WTC11 (cell line): ENCODE measurements at regions not wholly inside any gene's neighbourhood (a gene's known extent, or its start where the extent isn't known, plus 50 kb on each side); places are given as distances from the start of the nearest gene placed in this dataset.

Experiments
- ATAC-seq: fragments of 200-7000 bp; cut with Tn5 transposase; 2 replicates; pipeline ENCODE4 v1.10.0; 2021; ENCODE audit warnings: mild to moderate bottlenecking, moderate library complexity
- CTCF ChIA-PET: fragments of 300-600 bp; sonication (Branson Sonifier 250); formaldehyde crosslinking; loops from one replicate; lab custom pipeline; 2021; ENCODE audit warnings: antibody characterized with exemption; lab: Charles Lee
- POLR2A ChIA-PET: fragments of 350-600 bp; sonication (Branson Sonifier 250); formaldehyde crosslinking; loops from one replicate; lab custom pipeline; 2021; ENCODE audit warnings: antibody characterized with exemption; lab: Charles Lee
- DNase-seq: peaks from one replicate; pipeline ENCODE4 v3.0.0; 2021; ENCODE audit warnings: low spot score
- H3K27ac Mint-ChIP-seq: 2 replicates; pipeline ENCODE4 v1.8.0; 2021; ENCODE audit warnings: mixed read lengths
- H3K27me3 Mint-ChIP-seq: 2 replicates; pipeline ENCODE4 v1.8.0; 2021; ENCODE audit warnings: low read depth, mild to moderate bottlenecking, moderate library complexity, mixed read lengths
- H3K36me3 Mint-ChIP-seq: 2 replicates; pipeline ENCODE4 v1.8.0; 2021; ENCODE audit warnings: mixed read lengths
- H3K4me1 Mint-ChIP-seq: 2 replicates; pipeline ENCODE4 v1.8.0; 2022; ENCODE audit warnings: mixed read lengths
- H3K4me3 Mint-ChIP-seq: 2 replicates; pipeline ENCODE4 v1.8.0; 2021; ENCODE audit warnings: mild to moderate bottlenecking, moderate library complexity, mixed read lengths
- H3K9me3 Mint-ChIP-seq: 2 replicates; pipeline ENCODE4 v1.8.0; 2021; ENCODE audit warnings: mixed read lengths
- AFF4 ChIP-seq: sonication (generic); formaldehyde crosslinking; IDR thresholded peaks from 2 replicates; pipeline ENCODE4 v1.8.1; 2023; ENCODE audit warnings: mild to moderate bottlenecking, missing genetic modification reagents, borderline replicate concordance
- CBFB ChIP-seq: sonication (generic); formaldehyde crosslinking; IDR thresholded peaks from 2 replicates; pipeline ENCODE4 v1.8.1; 2022; ENCODE audit warnings: mild to moderate bottlenecking, low read depth, missing genetic modification reagents
- CREM ChIP-seq: sonication (generic); formaldehyde crosslinking; IDR thresholded peaks from 2 replicates; pipeline ENCODE4 v1.8.1; 2022; ENCODE audit warnings: mild to moderate bottlenecking, missing genetic modification reagents, moderate library complexity
- ESRRA ChIP-seq: sonication (generic); formaldehyde crosslinking; IDR thresholded peaks from 2 replicates; pipeline ENCODE4 v1.8.1; 2022; ENCODE audit warnings: mild to moderate bottlenecking, missing genetic modification reagents, borderline replicate concordance
- ETV6 ChIP-seq: sonication (generic); formaldehyde crosslinking; IDR thresholded peaks from 2 replicates; pipeline ENCODE4 v1.8.1; 2022; ENCODE audit warnings: mild to moderate bottlenecking, missing genetic modification reagents
- FOXP4 ChIP-seq: sonication (generic); formaldehyde crosslinking; IDR thresholded peaks from 2 replicates; pipeline ENCODE4 v1.8.0; 2022; ENCODE audit warnings: mild to moderate bottlenecking, missing genetic modification reagents
- IRF1 ChIP-seq: sonication (generic); formaldehyde crosslinking; IDR thresholded peaks from 2 replicates; pipeline ENCODE4 v1.8.0; 2023; ENCODE audit warnings: missing genetic modification reagents
- JAZF1 ChIP-seq: fragments of 250-450 bp; sonication (Bioruptor Pico); IDR thresholded peaks from 2 replicates; pipeline ENCODE4 v1.9.0; 2021; ENCODE audit warnings: moderate library complexity, mild to moderate bottlenecking, inconsistent platforms
- NR1H2 ChIP-seq: sonication (generic); formaldehyde crosslinking; IDR thresholded peaks from 2 replicates; pipeline ENCODE4 v1.9.0; 2021; ENCODE audit warnings: mild to moderate bottlenecking, moderate library complexity, missing genetic modification reagents
- NR3C1 ChIP-seq: sonication (generic); formaldehyde crosslinking; conservative IDR thresholded peaks from 2 replicates; pipeline ENCODE4 v1.8.1; 2023; ENCODE audit warnings: low read depth, mild to moderate bottlenecking, missing genetic modification reagents
- RORB ChIP-seq: fragments of 250-450 bp; sonication (Bioruptor Pico); IDR thresholded peaks from 2 replicates; pipeline ENCODE4 v1.9.0; 2021; ENCODE audit warnings: mild to moderate bottlenecking
- SMAD4 ChIP-seq: sonication (generic); formaldehyde crosslinking; IDR thresholded peaks from 2 replicates; pipeline ENCODE4 v1.8.0; 2022; ENCODE audit warnings: mild to moderate bottlenecking, missing genetic modification reagents
- USF1 ChIP-seq: sonication (generic); formaldehyde crosslinking; IDR thresholded peaks from 2 replicates; pipeline ENCODE4 v1.8.0; 2022; ENCODE audit warnings: mild to moderate bottlenecking, missing genetic modification reagents
- ZBTB43 ChIP-seq: sonication (generic); formaldehyde crosslinking; IDR thresholded peaks from 2 replicates; pipeline ENCODE4 v1.8.1; 2023; ENCODE audit warnings: mild to moderate bottlenecking, missing genetic modification reagents
- ZMAT4 ChIP-seq: fragments of 250-450 bp; sonication (Bioruptor Pico); IDR thresholded peaks from 2 replicates; pipeline ENCODE4 v1.9.0; 2021; ENCODE audit warnings: mild to moderate bottlenecking
- ZNF121 ChIP-seq: sonication (generic); formaldehyde crosslinking; IDR thresholded peaks from 2 replicates; pipeline ENCODE4 v1.8.0; 2023; ENCODE audit warnings: missing genetic modification reagents
- ZNF219 ChIP-seq: sonication (generic); formaldehyde crosslinking; IDR thresholded peaks from 2 replicates; pipeline ENCODE4 v1.8.0; 2023; ENCODE audit warnings: missing genetic modification reagents, mild to moderate bottlenecking, borderline replicate concordance
- ZNF263 ChIP-seq: sonication (generic); formaldehyde crosslinking; IDR thresholded peaks from 2 replicates; pipeline ENCODE4 v1.8.1; 2022; ENCODE audit warnings: low read depth, mild to moderate bottlenecking, moderate library complexity, missing genetic modification reagents
- ZNF281 ChIP-seq: sonication (generic); formaldehyde crosslinking; IDR thresholded peaks from 2 replicates; pipeline ENCODE4 v1.8.0; 2023; ENCODE audit warnings: mild to moderate bottlenecking, missing genetic modification reagents
- ZNF512 ChIP-seq: sonication (generic); formaldehyde crosslinking; IDR thresholded peaks from 2 replicates; pipeline ENCODE4 v1.8.1; 2022; ENCODE audit warnings: missing genetic modification reagents, borderline replicate concordance

- no peak for TF ChIP-seq RORB
Measured at GRCh38 chrX:124529786-124530185, 183.4 kb downstream of the SH2D1A start (continued).

- H3K4me3 Mint-ChIP-seq = no peak overlapping the region
- ChIA-PET POLR2A (no interaction called here), CTCF (no interaction called here)
- no peaks in the 10 kb centered on the region for H3K36me3 Mint-ChIP-seq
- no peak overlapping the region for H3K27ac Mint-ChIP-seq
- ATAC-seq = no peak
- TF ChIP-seq FOXP4 (CRISPR knock-in tag) = no peak
- TF ChIP-seq JAZF1 (CRISPR knock-in tag) = no peak
- TF ChIP-seq ZNF219 (CRISPR knock-in tag) = no peak
- TF ChIP-seq NR3C1 (CRISPR knock-in tag) = no peak
- no peak for TF ChIP-seq NR1H2 (CRISPR knock-in tag)
- no peak for TF ChIP-seq ESRRA (CRISPR knock-in tag)
- no peak for TF ChIP-seq ZMAT4 (CRISPR knock-in tag)
- no peaks in the 10 kb centered on the region for H3K9me3 Mint-ChIP-seq
- peaks cover 41% of the 10 kb centered on the region for H3K4me1 Mint-ChIP-seq
- DNase-seq = no peak
- H3K27me3 Mint-ChIP-seq = no peaks in the 10 kb centered on the region
Measured at GRCh38 chrX:124530803-124531202, 184.4 kb downstream of the SH2D1A start.

- ChIA-PET POLR2A (no interaction called here), CTCF (no interaction called here)
- Mint-ChIP-seq H3K9me3 (no peaks in the 10 kb centered on the region), H3K36me3 (no peaks in the 10 kb centered on the region), H3K27me3 (no peaks in the 10 kb centered on the region), H3K27ac (peak overlapping the region; percentile 78), H3K4me1 (peaks cover 45% of the 10 kb centered on the region), H3K4me3 (0 out of 2 replicates have a peak overlapping the region, but pooled peaks have one; percentile 24)
- DNase-seq (peak; percentile 22), ATAC-seq (peak; percentile 82)
- no peak for TF ChIP-seq AFF4 (CRISPR knock-in tag)
- TF ChIP-seq ZNF121 (CRISPR knock-in tag) = no peak
- TF ChIP-seq CBFB = no peak
- TF ChIP-seq IRF1 (CRISPR knock-in tag) = no peak
- no peak for TF ChIP-seq SMAD4
- TF ChIP-seq CREM (CRISPR knock-in tag) = no peak
- no peak for TF ChIP-seq ETV6 (CRISPR knock-in tag)
- TF ChIP-seq USF1 (CRISPR knock-in tag) = no peak
- no peak for TF ChIP-seq ZNF512
- TF ChIP-seq ZNF263 (CRISPR knock-in tag) = no peak
- no peak for TF ChIP-seq ZBTB43 (CRISPR knock-in tag)
- no peak for TF ChIP-seq ZNF281 (CRISPR knock-in tag)
Measured at GRCh38 chrX:124534536-124534935, 188.2 kb downstream of the SH2D1A start.
